ENCODE measurements at regions not wholly inside any gene's neighbourhood (a gene's known extent, or its start where the extent isn't known, plus 50 kb on each side); places are given as distances from the start of the nearest gene placed in this dataset.
"Not testable (repeated sequence)": the region's sequence is repeated elsewhere in the genome, so short reads cannot be mapped to it uniquely, and the experiment has no call there.

- no peak overlapping the region for H3K4me3 Mint-ChIP-seq
These were observed 203.3 kb upstream of the SPOPL start for GRCh38 chr2:138298120-138298814.

GRCh38 chr2:138298900-138299299 lies 202.7 kb upstream of the SPOPL start:
- Mint-ChIP-seq H3K4me3 (no peak overlapping the region), H3K36me3 (ENCODE audit: low read depth) (no peaks in the 10 kb centered on the region), H3K4me1 (no peaks in the 10 kb centered on the region), H3K27ac (no peak overlapping the region), H3K9me3 (no peaks in the 10 kb centered on the region), H3K27me3 (ENCODE audit: low read depth, poor library complexity) (no peaks in the 10 kb centered on the region)
- no peak for DNase-seq
- no peak for TF ChIP-seq CTCF (IDR thresholded peaks at IDR 0.05)

More at GRCh38 chr2:138298120-138298814, 203.3 kb upstream of the SPOPL start:
- TF ChIP-seq CTCF (IDR thresholded peaks at IDR 0.05): no peak
- Mint-ChIP-seq H3K36me3 (ENCODE audit: low read depth) (no peaks in the 10 kb centered on the region), H3K4me1 (no peaks in the 10 kb centered on the region), H3K9me3 (no peaks in the 10 kb centered on the region), H3K27me3 (ENCODE audit: low read depth, poor library complexity) (no peaks in the 10 kb centered on the region), H3K27ac (no peak overlapping the region)
- no peak for DNase-seq

GRCh38 chr2:138306626-138307025 lies 194.9 kb upstream of the SPOPL start:
- no peak for TF ChIP-seq CTCF (IDR thresholded peaks at IDR 0.05)
- H3K27ac Mint-ChIP-seq: no peak overlapping the region
- no peak for DNase-seq
- H3K36me3 Mint-ChIP-seq (ENCODE audit: low read depth): no peaks in the 10 kb centered on the region
- no peak overlapping the region for H3K4me3 Mint-ChIP-seq
- no peaks in the 10 kb centered on the region for H3K4me1 Mint-ChIP-seq
- no peaks in the 10 kb centered on the region for H3K9me3 Mint-ChIP-seq
- no peaks in the 10 kb centered on the region for H3K27me3 Mint-ChIP-seq (ENCODE audit: low read depth, poor library complexity)

- DNase-seq: no peak
- Mint-ChIP-seq H3K27me3 (ENCODE audit: low read depth, poor library complexity) (no peaks in the 10 kb centered on the region), H3K36me3 (ENCODE audit: low read depth) (no peaks in the 10 kb centered on the region), H3K27ac (no peak overlapping the region), H3K4me3 (no peak overlapping the region), H3K9me3 (no peaks in the 10 kb centered on the region), H3K4me1 (no peaks in the 10 kb centered on the region)
- no peak for TF ChIP-seq CTCF (IDR thresholded peaks at IDR 0.05)
These were observed 194.5 kb upstream of the SPOPL start for GRCh38 chr2:138307099-138307498.

GRCh38 chr2:138309760-138310159 lies 191.8 kb upstream of the SPOPL start:
- Mint-ChIP-seq H3K4me3 (no peak overlapping the region), H3K27me3 (ENCODE audit: low read depth, poor library complexity) (no peaks in the 10 kb centered on the region), H3K27ac (no peak overlapping the region), H3K36me3 (ENCODE audit: low read depth) (no peaks in the 10 kb centered on the region), H3K4me1 (no peaks in the 10 kb centered on the region), H3K9me3 (peaks cover 6% of the 10 kb centered on the region)
- no peak for DNase-seq
- TF ChIP-seq CTCF (IDR thresholded peaks at IDR 0.05): no peak

- no peak overlapping the region for H3K4me3 Mint-ChIP-seq
These were observed 189.5 kb upstream of the SPOPL start for GRCh38 chr2:138312061-138312460.

GRCh38 chr2:138315619-138316018 lies 186.0 kb upstream of the SPOPL start:
- H3K4me3 Mint-ChIP-seq; DNase-seq; H3K27me3 Mint-ChIP-seq (ENCODE audit: low read depth, poor library complexity); H3K4me1 Mint-ChIP-seq; H3K36me3 Mint-ChIP-seq (ENCODE audit: low read depth); H3K27ac Mint-ChIP-seq: not testable (repeated sequence)
- H3K9me3 Mint-ChIP-seq: peaks cover 15% of the 10 kb centered on the region

More at GRCh38 chr2:138312061-138312460, 189.5 kb upstream of the SPOPL start:
- Mint-ChIP-seq H3K27ac (no peak overlapping the region), H3K27me3 (ENCODE audit: low read depth, poor library complexity) (no peaks in the 10 kb centered on the region), H3K36me3 (ENCODE audit: low read depth) (peaks cover 6% of the 10 kb centered on the region), H3K4me1 (no peaks in the 10 kb centered on the region), H3K9me3 (peaks cover 15% of the 10 kb centered on the region)
- TF ChIP-seq CTCF (IDR thresholded peaks at IDR 0.05): no peak
- DNase-seq: no peak

Data from nephron progenitor cell (in vitro differentiated cells).